GM18909 (cell line): ENCODE measurements at regions not wholly inside any gene's neighbourhood (a gene's known extent, or its start where the extent isn't known, plus 50 kb on each side); places are given as distances from the start of the nearest gene placed in this dataset.

Experiments
- ATAC-seq: cut with Tn5 transposase; IDR thresholded peaks from one replicate; pipeline ENCODE4 v1.9.1; 2021; ENCODE audit warnings: mild to moderate bottlenecking; ENCODE audit not compliant: unreplicated experiment, poor library complexity

GRCh38 chr4:56106180-56107147 lies 157.7 kb downstream of the CEP135 start:
- ATAC-seq = no peak

- ATAC-seq = no peak
Observed at GRCh38 chr4:56104188-56104587, 155.4 kb downstream of the CEP135 start.

GRCh38 chr4:56102601-56103000 lies 153.9 kb downstream of the CEP135 start:
- no peak for ATAC-seq

- no peak for ATAC-seq
Observed at GRCh38 chr4:56099378-56099786, 150.6 kb downstream of the CEP135 start.

- ATAC-seq = no peak
Observed at GRCh38 chr4:56093576-56093975, 144.8 kb downstream of the CEP135 start.

- no peak for ATAC-seq
Observed at GRCh38 chr4:56092540-56092939, 143.8 kb downstream of the CEP135 start.

GRCh38 chr4:56086561-56086960 lies 137.8 kb downstream of the CEP135 start:
- no peak for ATAC-seq

GRCh38 chr4:56086073-56086541 lies 137.4 kb downstream of the CEP135 start:
- ATAC-seq = no peak

- no peak for ATAC-seq
Observed at GRCh38 chr4:56085275-56085674, 136.5 kb downstream of the CEP135 start.

GRCh38 chr4:56084851-56085250 lies 136.1 kb downstream of the CEP135 start:
- no peak for ATAC-seq
